HCT116 (cell line): ENCODE measurements at regions not wholly inside any gene's neighbourhood (a gene's known extent, or its start where the extent isn't known, plus 50 kb on each side); places are given as distances from the start of the nearest gene placed in this dataset.

Experiments
- ATAC-seq: fragments of 200-7000 bp; cut with Tn5 transposase; 2 replicates; pipeline ENCODE4 v1.9.1; 2020; ENCODE audit warnings: mild to moderate bottlenecking, moderate library complexity
- BruUV-seq: library from RNA; stranded (reverse); fragments of 400-500 nt; replicated peaks from 2 replicates; lab custom pipeline; 2021; lab: Mats Ljungman, UMichigan
- CTCF ChIA-PET: fragments of 300-600 bp; sonication (Branson Sonifier 250); formaldehyde crosslinking; loops from one replicate; lab custom pipeline; 2021; ENCODE audit warnings: antibody characterized with exemption; lab: Charles Lee
- POLR2A ChIA-PET: fragments of 300-600, 350-600 bp; sonication (Branson Sonifier 250); formaldehyde crosslinking; loops from one replicate; lab custom pipeline; 2021; ENCODE audit warnings: antibody characterized with exemption; lab: Charles Lee
- RAD21 ChIA-PET, 2 experiments: fragments of 300-600 bp; sonication (Branson Sonifier 250); formaldehyde crosslinking; loops; one replicate each; lab custom pipeline; 2023; ENCODE audit warnings: low total read pairs in 2 of 2; ENCODE audit not compliant: uncharacterized antibody in 2 of 2, unreplicated experiment in 2 of 2, low non-redundant PET in 1 of 2; lab: Charles Lee
- DNase-seq: peaks from one replicate; pipeline ENCODE4 v3.0.0-alpha.2; 2010; ENCODE audit warnings: low read depth, low spot score
- H2AFZ ChIP-seq: fragments of 200-600 bp; shearing (Covaris generic), sonication (generic); 2 replicates; pipeline ENCODE4 v1.6.1; 2017; ENCODE audit warnings: low read depth, mixed run types, mixed read lengths, antibody characterized with exemption, low read length; ENCODE audit not compliant: poor library complexity, severe bottlenecking
- H3K27ac ChIP-seq: 2 replicates; pipeline ENCODE4 v1.5.1; 2012; ENCODE audit warnings: low read depth, low read length
- H3K27me3 ChIP-seq: fragments of 200-600 bp; sonication (generic); 2 replicates; pipeline ENCODE4 v1.6.1; 2016; ENCODE audit warnings: mixed run types, low read length, mixed read lengths; ENCODE audit not compliant: insufficient read depth
- H3K36me3 ChIP-seq, 2 experiments: fragments of 200-500 bp in 1 of 2; fragments of 200-600 bp in 1 of 2; sonication (Bioruptor generic) in 1 of 2; sonication (generic) in 1 of 2; 2 replicates each; pipeline versions ENCODE4 v1.5.1 to v1.6.1; 2014 to 2016; ENCODE audit warnings: low read length in 2 of 2, inconsistent platforms in 1 of 2, mixed read lengths in 1 of 2, mixed run types in 1 of 2; ENCODE audit not compliant: insufficient read depth in 2 of 2, control insufficient read depth in 1 of 2
- H3K4me1 ChIP-seq, 2 experiments: fragments of 200-600 bp in 1 of 2; sonication (generic) in 1 of 2; 2 replicates each; pipeline versions ENCODE4 v1.5.1 to v1.6.1; 2012 to 2017; ENCODE audit warnings: low read length in 2 of 2, inconsistent platforms in 1 of 2, mild to moderate bottlenecking in 1 of 2, mixed read lengths in 1 of 2, mixed run types in 1 of 2, moderate library complexity in 1 of 2; ENCODE audit not compliant: insufficient read depth in 2 of 2, control insufficient read depth in 1 of 2
- H3K4me2 ChIP-seq: fragments of 200-600 bp; sonication (generic); 2 replicates; pipeline ENCODE4 v1.6.1; 2017; ENCODE audit warnings: mixed run types, low read length, mixed read lengths
- H3K4me3 ChIP-seq, 2 experiments: fragments of 200-600 bp in 1 of 2; sonication (generic) in 1 of 2; replicated peaks in 1 of 2; 2 replicates each; pipeline ENCODE4 v1.5.1; 2011 to 2016; ENCODE audit warnings: low read length in 2 of 2, control low read depth in 1 of 2, low read depth in 1 of 2, mild to moderate bottlenecking in 1 of 2, mixed read lengths in 1 of 2, mixed run types in 1 of 2
- H3K79me2 ChIP-seq: fragments of 200-600 bp; sonication (generic); 2 replicates; pipeline ENCODE4 v1.6.1; 2017; ENCODE audit warnings: mild to moderate bottlenecking, mixed run types, low read length, moderate library complexity, mixed read lengths; ENCODE audit not compliant: insufficient read depth
- H3K9ac ChIP-seq: fragments of 200-600 bp; sonication (generic); 2 replicates; pipeline ENCODE4 v1.6.1; 2016; ENCODE audit warnings: low read length, mixed read lengths
- H3K9me2 ChIP-seq: fragments of 200-600 bp; sonication (generic), shearing (Covaris generic); 2 replicates; pipeline ENCODE4 v1.6.1; 2017; ENCODE audit warnings: mixed run types, mild to moderate bottlenecking, moderate library complexity; ENCODE audit not compliant: insufficient read depth
- H3K9me3 ChIP-seq, 2 experiments: fragments of 200-500 bp in 1 of 2; fragments of 200-600 bp in 1 of 2; sonication (Bioruptor generic) in 1 of 2; sonication (generic) in 1 of 2; 2 replicates each; pipeline ENCODE4 v1.6.1; 2014 to 2017; ENCODE audit warnings: low read length in 2 of 2, mixed read lengths in 2 of 2, inconsistent platforms in 1 of 2, low read depth in 1 of 2, mild to moderate bottlenecking in 1 of 2, mixed run types in 1 of 2, moderate library complexity in 1 of 2; ENCODE audit not compliant: control insufficient read depth in 1 of 2, insufficient read depth in 1 of 2
- H4K20me1 ChIP-seq: fragments of 200-600 bp; sonication (generic), shearing (Covaris generic); 2 replicates; pipeline ENCODE4 v1.6.1; 2017; ENCODE audit warnings: mixed run types, mild to moderate bottlenecking, moderate library complexity; ENCODE audit not compliant: insufficient read depth
- CBX3 ChIP-seq: IDR thresholded peaks from 2 replicates; pipeline ENCODE4 v1.6.1; 2012; ENCODE audit warnings: low read depth
- CEBPB ChIP-seq: IDR thresholded peaks from 2 replicates; pipeline ENCODE4 v1.6.1; 2012; ENCODE audit warnings: low read depth
- CTCF ChIP-seq, 3 experiments: fragments of 200-600 bp in 1 of 3; sonication (generic) in 1 of 3; IDR thresholded peaks in 2 of 3; conservative IDR thresholded peaks in 1 of 3; 2 replicates each; pipeline ENCODE4 v1.5.1; 2012 to 2017; ENCODE audit warnings: low read depth in 2 of 3, low read length in 2 of 3, antibody characterized with exemption in 1 of 3, borderline replicate concordance in 1 of 3, control low read depth in 1 of 3, mild to moderate bottlenecking in 1 of 3, mixed read lengths in 1 of 3, mixed run types in 1 of 3, moderate library complexity in 1 of 3; ENCODE audit not compliant: insufficient read depth in 1 of 3
- MAX ChIP-seq: IDR thresholded peaks from 2 replicates; pipeline ENCODE4 v1.6.1; 2012
- POLR2AphosphoS5 ChIP-seq: IDR thresholded peaks from 2 replicates; pipeline ENCODE4 v1.6.1; 2011; ENCODE audit warnings: mild to moderate bottlenecking, low read depth, low read length, moderate library complexity
- RAD21 ChIP-seq: IDR thresholded peaks from 2 replicates; pipeline ENCODE4 v1.6.1; 2012; ENCODE audit warnings: low read depth, mild to moderate bottlenecking
- SRF ChIP-seq: IDR thresholded peaks from 2 replicates; pipeline ENCODE4 v1.6.1; 2012; ENCODE audit warnings: low read depth
- TCF7L2 ChIP-seq: IDR thresholded peaks from 2 replicates; pipeline ENCODE4 v1.7.0; 2011; ENCODE audit warnings: borderline replicate concordance, inconsistent platforms; ENCODE audit not compliant: insufficient read depth, insufficient read length; ENCODE audit errors: extremely low read depth
- ZNF274 ChIP-seq: fragments of 200-500 bp; sonication (Bioruptor generic); IDR thresholded peaks from 2 replicates; pipeline ENCODE4 v1.6.1; 2014; ENCODE audit warnings: mild to moderate bottlenecking, low read depth, low read length, inconsistent platforms
- intact Hi-C: fragments of 100-400 bp; cut with micrococcal nuclease; formaldehyde crosslinking; loops from 2 replicates; pipeline ENCODE4 v1.10.0; 2022

GRCh38 chr4:141307241-141307689 lies 86.6 kb downstream of the ZNF330 start:
- Histone ChIP-seq H3K9me2 (no peaks in the 10 kb centered on the region), H3K4me3 (no peak overlapping the region), H3K27me3 (no peaks in the 10 kb centered on the region), H3K79me2 (no peaks in the 10 kb centered on the region), H3K4me2 (no peak overlapping the region), H3K36me3 (no peaks in the 10 kb centered on the region), H3K27ac (no peak overlapping the region), H3K9ac (no peak overlapping the region), H3K9me3 (no peaks in the 10 kb centered on the region), H2AFZ (no peak overlapping the region), H3K4me1 (no peaks in the 10 kb centered on the region), H4K20me1 (no peaks in the 10 kb centered on the region)
- CTCF ChIA-PET = interaction anchor here (1.0 kb wide), 1 partner anchor 8 kb away, joined by 5 read pairs; no protein-coding TSS in a partner anchor
- TF ChIP-seq CTCF (IDR thresholded peaks at IDR 0.05 in 2 of 3, conservative IDR thresholded peaks at IDR 0.05 in 1 of 3; ENCODE audit: borderline replicate concordance in 1 of 3, insufficient read depth in 1 of 3, low read depth in 2 of 3, low read length in 2 of 3) = peak; percentile 52 to 67 (median 53); a peak in 5 of 6 replicates
- TF ChIP-seq CEBPB = no peak
- TF ChIP-seq SRF = no peak
- no peak for TF ChIP-seq MAX
- peak; percentile 84 for TF ChIP-seq RAD21
- DNase-seq = peak; percentile 45
- POLR2A ChIA-PET = no interaction called here
- intact Hi-C loops = loop anchor here (2.0 to 5.0 kb wide), 3 partner anchors 405 to 1780 kb away; partner anchors contain the start of gene INPP4B
- peak; percentile 99 for ATAC-seq
- BruUV-seq = no TSS peak
- RAD21 ChIA-PET = interaction anchor here in 1 of 2 experiments (0.6 kb wide), 1 partner anchor 813 kb away, joined by 3 read pairs; no protein-coding TSS in a partner anchor

- ATAC-seq (no peak), DNase-seq (no peak)
- Histone ChIP-seq H3K27ac (no peak overlapping the region), H4K20me1 (no peaks in the 10 kb centered on the region), H3K4me1 (no peaks in the 10 kb centered on the region), H2AFZ (no peak overlapping the region), H3K9me2 (no peaks in the 10 kb centered on the region), H3K36me3 (no peaks in the 10 kb centered on the region), H3K4me2 (no peak overlapping the region), H3K9ac (no peak overlapping the region), H3K27me3 (no peaks in the 10 kb centered on the region), H3K9me3 (no peaks in the 10 kb centered on the region), H3K4me3 (no peak overlapping the region), H3K79me2 (no peaks in the 10 kb centered on the region)
- intact Hi-C loops = loop anchor here (5.0 kb wide), 2 partner anchors 402 to 1777 kb away; no protein-coding TSS in a partner anchor
- POLR2A ChIA-PET = no interaction called here
- BruUV-seq = no TSS peak
- RAD21 ChIA-PET = no interaction called here
- CTCF ChIA-PET = no interaction called here
- no peak for TF ChIP-seq CTCF (IDR thresholded peaks at IDR 0.05 in 2 of 3, conservative IDR thresholded peaks at IDR 0.05 in 1 of 3; ENCODE audit: borderline replicate concordance in 1 of 3, insufficient read depth in 1 of 3, low read depth in 2 of 3, low read length in 2 of 3)
- no peak for TF ChIP-seq CBX3
- no peak for TF ChIP-seq TCF7L2
- no peak for TF ChIP-seq ZNF274
- no peak for TF ChIP-seq POLR2AphosphoS5
- TF ChIP-seq MAX = no peak
Measured at GRCh38 chr4:141309874-141310273, 89.2 kb downstream of the ZNF330 start.
